UCSD-AML1 (cell line): ENCODE measurements at regions not wholly inside any gene's neighbourhood (a gene's known extent, or its start where the extent isn't known, plus 50 kb on each side); places are given as distances from the start of the nearest gene placed in this dataset.
"Not testable (repeated sequence)": the region's sequence is repeated elsewhere in the genome, so short reads cannot be mapped to it uniquely, and the experiment has no call there.

Experiments used
- DNase-seq: peaks from one replicate; lab custom pipeline; 2025; ENCODE audit not compliant: unreplicated experiment; lab: John Stamatoyannopoulos, UW

DNA sequence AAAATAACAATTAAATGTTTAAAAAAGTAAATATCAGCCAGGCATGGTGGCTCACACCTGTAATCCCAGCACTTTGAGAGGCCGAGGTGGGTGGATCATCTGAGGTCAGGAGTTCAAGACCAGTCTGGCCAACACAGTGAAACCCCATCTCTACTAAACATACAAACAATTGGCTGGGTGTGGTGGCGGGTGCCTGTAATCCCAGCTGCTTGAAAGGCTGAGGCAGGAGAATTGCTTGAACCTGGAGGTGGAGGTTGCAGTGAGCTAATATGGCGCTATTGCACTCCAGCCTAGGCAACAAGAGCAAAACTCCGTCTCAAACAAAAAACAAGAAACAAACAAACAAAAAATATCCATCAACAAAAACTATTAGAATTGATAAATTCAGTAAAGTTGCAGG lies 77.5 kb downstream of the SNX5 start:
- DNase-seq, result not testable (repeated sequence)

DNA sequence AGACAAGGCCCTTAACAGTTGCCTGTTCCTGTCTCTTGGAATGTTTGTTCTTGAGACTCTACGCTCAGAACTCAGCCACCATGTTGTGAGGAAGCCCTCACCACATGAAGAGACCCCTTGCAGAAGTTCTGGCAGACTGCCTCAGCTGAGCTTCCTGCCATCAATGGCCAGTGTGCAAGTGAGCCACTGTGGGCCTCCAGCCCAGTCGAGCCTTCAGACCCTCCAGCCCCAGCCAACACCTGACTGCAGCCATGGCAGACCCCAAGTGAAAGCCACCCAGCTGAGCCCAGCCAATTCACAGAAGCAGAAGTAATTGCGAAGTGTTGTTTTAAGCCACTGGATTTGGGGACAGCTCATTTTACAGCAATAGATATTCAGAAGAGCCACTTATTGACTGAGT lies 78.3 kb downstream of the SNX5 start:
- DNase-seq, result no peak

DNA sequence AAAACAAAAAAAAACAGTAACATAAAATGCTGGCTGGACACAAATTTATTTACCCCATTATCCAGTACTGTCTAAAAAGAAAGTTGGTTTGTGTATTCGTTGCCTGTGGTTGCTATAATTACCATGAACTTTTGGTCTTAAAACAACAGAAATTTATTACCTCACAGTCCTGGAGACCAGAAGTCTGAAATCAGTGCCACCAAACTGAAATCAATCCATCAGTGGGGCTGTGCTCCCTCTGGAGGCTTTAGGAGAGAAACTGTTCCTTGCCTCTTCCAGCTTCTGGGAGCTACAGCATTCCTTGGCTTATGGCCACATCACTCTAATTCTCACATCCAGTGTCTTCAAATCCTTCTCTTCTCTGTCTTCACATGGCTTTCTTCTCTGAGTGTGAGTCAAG lies 79.4 kb downstream of the SNX5 start:
- DNase-seq, result no peak

DNA sequence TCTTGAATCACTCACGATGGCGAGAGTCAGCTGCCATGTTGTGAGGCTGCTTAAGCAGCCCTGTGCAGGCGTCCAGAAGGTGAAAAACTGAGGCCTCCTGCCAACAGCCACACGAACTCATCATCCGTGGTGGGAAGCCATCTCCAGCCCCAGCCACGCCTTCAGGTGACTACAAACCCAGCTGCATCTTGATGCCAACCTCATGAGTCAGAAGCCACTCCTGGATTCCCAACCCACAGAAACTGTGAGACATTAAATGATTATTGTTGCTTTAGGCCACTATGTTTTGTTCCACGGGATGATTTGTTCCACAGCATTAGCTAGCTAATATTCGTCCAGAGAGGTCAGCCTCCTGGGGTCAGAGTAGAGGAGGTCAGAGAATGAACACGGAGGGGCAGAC lies 80.5 kb downstream of the SNX5 start:
- DNase-seq, result no peak

DNA sequence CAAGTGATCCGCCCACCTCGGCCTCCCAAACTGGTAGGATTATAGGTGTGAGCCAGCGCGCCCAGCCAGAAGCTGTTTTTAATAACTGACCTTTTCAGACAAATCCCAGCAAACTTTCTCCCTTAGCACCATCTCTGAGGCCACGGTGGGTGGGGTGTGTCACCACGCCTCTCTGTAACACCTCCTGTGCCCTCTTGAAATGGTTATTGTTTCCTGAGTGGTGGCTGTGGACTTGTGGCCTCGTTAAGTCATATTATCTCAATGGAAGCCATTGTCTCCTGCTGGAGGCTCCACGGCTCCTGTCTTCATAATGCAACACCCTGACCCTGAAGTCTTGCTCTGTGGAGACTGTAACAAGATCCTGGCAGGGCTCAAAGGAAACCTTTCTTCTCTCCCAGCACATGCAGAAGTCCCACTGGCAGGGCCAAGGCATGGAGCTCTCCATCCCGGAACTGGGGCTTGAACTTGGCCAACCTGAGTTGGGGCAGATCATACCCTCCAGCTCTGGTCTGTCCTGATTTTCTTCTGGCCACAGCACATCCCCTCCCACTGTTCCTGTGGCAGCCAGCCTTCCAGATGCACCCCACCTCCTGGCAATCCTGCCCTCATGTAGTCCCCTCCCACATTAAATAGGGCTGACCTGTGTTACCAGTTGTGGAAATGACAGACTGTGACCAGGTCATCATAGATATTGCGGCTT lies 81.1 kb downstream of the SNX5 start:
- no peak for DNase-seq

DNA sequence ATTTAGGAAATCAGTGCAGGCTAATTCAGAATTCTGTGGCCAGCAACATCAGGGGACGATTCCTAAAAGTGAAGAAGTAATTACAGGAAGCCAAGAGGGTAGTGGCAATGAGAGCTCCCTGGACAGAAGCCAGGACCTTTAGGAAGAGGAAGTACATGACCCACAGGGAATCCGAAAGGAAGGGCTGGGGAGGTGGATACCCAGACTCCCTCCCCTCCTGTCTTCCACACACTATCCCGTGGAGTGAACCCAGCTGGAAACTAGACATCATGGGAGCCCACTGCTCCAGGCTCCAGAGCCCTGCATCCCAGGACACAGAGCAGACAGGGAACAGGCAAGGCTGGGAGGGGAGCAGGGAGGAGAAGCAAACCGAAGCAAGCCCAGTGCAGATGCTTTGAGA lies 83.0 kb downstream of the SNX5 start:
- DNase-seq, result no peak

DNA sequence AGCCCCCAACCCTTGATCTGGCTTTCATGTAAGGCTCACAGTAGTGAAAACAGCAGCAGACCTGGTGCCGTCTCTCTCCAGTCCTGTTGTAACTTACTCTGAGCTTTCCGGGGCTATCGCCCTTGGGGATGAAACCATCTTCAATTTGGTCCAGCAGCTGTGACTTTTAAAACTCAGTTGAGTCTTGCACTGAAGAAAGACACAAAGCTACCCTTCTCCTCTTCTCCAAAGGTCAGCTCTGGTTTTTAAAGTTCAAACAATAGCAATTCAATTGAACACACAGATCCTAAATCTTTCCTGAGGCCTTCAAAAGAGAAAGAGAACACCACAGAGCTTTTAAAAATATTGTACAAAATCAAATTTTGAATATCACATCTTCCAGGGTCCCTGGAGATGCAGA lies 83.5 kb downstream of the SNX5 start:
- no peak for DNase-seq

DNA sequence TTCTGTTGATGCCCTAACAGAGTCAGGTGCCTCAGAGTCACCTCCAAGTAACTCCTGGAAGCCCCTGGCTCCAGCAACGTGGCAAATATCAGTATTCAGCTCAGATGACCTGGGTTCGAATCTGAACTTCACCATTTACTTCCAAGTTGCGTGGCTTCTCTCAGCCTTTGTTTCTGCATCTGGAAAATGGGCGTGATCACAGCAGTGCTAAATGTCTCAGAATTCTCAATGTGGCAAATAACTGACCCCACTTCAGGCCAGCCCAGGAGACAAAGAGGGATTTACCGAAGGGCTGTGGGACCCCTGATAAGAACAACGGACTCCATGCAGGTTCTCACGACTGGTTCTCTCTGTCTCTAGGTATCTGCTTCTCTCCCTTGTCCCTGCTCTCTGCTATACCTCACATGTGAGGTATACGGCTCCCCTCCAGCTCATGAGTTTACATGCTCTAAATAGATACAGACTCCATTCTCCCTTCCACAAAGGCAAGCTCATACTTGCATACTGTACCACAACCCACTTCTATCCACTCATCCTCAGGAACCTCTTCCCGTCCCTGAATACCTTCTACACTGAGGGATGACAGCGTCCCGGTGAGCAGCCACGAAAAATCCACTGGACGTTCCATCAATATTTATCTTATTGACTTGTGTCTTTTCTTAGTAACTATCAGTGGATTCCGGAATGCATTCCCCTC lies 84.1 kb downstream of the SNX5 start:
- DNase-seq, result no peak

DNA sequence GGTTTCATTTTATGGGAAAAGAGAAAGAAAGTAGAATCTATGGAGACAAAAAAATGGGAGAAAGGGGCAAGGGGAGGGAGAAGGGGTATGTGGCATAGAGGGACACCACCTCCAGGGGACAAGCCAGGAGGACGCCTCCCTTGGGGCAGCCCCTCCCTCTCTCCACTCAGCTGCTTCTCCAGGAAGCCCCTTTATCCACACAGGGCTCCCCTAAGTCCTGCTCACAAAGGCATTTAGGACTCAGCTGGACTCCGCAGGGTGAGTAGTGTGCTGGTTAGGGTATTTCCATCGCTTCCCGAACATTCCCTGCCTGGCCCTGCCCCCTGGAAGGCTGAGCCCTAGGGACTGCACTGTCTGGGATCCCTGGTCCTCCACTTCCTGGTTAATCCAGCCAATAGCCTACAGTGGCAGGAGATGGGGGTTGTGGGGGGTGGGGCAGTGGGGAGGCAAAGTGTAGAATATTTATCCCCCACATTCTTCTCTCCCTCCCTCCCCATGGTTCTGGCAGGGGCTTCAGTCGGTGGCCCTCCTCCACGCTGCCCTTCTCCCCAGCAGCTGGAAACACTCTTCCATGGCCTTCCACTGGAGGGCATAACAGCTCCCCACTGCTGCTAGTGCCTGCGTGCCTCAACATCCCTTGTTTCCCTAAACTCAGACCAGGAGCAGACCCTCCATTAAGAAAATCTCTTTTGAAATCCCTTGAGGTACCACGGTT lies 84.8 kb downstream of the SNX5 start:
- no peak for DNase-seq

DNA sequence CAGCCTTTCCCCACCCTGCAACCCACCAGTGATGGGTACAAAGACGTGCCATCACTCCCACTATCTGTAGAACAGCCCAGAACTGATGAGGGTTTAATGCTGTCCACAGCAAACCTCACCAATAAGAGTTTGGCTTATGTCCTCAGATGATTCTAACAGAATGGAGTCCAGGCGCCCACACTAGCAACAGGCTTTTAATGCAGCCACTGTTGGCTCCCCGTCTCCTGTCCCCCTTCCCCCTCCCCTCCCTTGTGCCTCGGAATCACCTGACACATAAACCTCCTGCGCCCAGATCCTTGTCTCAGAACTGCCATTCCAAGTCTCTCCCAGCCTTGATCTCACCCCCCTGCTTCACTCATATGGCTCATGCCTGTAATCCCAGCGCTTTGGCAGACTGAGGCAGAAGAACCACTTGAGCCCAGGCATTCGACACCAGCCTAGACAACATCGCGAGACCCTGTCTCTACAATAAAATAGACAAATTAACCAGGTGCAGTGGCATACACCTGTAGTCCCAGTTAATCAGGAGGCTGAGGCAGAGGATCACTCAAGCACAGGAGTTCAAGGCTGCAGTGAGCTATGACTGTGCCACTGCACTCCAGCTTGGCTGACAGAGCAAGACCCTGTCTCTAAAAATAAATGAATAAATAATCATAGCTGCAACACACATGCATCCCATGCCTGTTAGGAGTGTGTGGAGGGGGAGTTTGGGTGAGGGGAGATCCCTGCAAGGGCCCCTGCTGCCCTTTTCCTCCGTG lies 85.6 kb downstream of the SNX5 start:
- DNase-seq, result no peak

DNA sequence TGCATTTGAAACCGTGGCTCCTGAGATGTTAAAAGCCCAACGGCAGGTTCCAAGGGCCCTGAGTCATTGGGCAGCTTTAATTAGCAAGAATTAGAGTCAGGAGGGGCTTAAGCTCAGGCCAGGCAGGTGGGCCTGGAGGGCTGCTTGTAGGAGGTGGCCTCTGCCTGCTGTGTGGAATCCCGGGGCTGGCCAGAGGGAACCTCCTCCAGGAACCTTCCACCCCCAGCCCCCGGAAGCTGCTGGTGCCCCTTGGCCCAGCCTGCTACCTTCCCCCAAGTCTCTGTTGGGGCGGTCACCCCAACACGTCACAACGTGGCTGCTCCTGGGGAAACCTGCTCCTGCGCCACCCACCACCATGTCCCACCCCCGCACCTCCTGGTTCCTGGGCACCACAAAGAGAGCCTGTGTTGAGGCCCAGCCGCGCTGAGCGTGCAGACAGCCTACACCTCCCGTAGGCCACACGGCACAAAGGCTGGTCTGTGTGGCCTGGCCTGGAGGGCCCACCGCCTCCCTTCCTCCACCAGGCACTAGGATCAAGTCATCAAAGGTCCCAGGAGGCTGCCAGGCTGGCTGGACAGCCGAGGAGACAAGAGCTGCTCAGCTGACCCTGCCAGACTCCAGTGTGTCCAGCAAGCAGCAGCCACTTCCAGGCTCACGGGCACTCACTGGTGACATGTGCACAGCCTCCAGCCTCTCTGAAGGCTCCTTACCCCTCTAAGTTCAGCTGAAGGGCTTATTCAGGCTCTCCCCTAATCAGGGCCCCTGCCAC lies 86.3 kb downstream of the SNX5 start:
- DNase-seq, result no peak

DNA sequence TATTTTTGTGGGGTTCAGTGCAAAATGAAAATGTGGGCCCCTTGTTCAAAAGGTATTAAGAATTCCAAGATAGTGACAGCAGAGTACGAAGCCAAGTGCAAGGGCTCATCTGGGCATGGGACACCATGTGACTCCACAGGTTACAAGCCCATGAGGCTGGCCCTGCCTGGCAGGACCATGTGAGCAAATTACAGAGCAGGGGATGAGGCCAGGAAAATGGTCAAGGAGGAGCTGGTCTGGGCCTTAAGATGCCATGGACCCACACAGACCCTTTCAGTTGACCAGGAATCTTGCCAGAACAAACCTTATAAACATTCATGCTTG lies 86.9 kb downstream of the SNX5 start:
- no peak for DNase-seq

DNA sequence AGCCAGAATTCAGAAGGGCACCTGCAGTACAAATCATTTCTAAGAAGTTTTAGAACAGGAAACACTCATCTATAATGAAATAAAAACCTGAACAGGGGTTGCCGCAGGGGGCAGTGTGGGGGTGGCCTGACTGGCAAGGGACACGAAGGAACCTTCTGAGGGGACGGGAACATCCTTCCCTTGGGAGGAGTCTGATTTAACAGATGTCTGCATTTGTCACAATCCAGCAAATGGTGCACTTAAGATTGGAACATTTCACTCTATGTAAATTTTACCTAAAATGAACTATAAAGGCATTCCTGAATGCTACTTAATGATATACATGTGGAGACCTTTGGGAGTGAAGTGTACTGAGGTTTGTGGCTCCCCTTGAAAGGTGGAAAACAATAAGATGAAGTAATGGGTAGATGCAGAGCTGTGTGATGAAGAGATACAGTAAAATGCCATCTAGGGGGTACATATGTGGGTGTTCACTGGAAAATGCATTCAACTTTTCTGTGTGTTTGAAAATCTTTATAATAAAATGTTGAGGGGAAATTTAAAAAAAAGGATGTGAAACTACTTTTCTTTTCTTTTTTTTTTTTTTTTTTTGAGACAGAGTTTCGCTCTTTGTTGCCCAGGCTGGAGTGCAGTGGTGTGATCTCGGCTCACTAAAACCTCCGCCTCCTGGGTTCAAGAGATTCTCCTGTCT lies 89.5 kb downstream of the SNX5 start:
- DNase-seq, result no peak

DNA sequence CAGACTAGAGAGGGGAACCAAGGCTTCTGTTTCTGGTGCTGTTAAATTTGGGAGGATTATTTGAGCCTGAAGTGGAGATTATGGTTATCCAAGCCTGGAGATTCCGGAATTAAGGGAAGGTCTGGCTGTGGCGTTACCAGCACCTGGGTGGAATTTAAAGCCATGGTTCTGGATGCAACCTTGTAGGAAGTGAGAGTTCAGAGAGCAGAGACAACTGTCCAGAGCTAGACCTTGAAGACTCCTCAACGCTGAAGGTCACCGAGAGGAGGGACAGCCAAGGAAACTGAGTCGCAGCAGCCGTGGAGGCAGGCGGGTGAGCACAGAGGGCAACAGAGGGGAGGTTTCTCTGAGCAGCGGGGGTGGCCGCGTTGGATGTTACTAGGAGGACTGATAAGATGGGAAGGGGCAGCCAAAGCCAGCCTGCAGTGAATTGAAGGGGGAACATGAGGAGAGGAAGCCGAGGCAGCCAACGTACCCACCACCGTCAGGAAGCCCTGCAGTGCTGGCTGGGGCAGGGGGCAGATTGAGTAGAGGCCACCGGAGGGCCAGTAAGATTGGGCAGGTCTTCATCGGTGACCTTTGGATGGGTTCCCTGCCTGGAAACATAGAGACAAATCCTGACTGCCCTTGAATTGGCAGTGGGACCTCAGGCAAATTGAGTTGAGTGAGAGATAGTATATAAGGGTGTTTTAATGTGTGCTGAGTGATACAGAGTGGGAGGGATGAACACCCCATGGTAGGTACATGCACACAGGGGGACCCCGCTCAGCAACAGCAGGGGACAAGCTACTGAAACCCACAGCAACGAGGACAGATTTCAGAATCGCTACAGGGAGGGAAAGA lies 90.3 kb downstream of the SNX5 start:
- DNase-seq, result no peak

DNA sequence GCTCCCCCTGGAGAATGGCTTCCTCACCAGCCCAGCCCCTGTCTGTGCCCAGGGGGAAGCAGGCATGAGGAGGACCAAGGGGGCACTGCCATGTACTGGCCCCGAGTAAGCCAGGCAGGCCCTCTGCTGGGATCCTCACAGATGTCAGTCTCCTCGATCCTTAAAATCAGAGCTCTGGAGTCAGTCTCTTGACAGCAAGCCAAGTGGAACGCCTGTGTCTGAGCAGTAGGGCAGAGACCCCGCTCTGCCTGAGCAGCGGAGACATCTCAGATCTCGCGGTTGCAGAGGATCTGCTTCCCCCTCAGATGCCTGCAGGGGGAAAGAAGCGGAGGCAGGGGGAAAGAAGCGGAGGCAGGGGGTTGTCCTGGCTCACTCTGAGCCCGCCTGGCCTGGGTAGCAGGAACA lies 92.6 kb downstream of the SNX5 start:
- no peak for DNase-seq

DNA sequence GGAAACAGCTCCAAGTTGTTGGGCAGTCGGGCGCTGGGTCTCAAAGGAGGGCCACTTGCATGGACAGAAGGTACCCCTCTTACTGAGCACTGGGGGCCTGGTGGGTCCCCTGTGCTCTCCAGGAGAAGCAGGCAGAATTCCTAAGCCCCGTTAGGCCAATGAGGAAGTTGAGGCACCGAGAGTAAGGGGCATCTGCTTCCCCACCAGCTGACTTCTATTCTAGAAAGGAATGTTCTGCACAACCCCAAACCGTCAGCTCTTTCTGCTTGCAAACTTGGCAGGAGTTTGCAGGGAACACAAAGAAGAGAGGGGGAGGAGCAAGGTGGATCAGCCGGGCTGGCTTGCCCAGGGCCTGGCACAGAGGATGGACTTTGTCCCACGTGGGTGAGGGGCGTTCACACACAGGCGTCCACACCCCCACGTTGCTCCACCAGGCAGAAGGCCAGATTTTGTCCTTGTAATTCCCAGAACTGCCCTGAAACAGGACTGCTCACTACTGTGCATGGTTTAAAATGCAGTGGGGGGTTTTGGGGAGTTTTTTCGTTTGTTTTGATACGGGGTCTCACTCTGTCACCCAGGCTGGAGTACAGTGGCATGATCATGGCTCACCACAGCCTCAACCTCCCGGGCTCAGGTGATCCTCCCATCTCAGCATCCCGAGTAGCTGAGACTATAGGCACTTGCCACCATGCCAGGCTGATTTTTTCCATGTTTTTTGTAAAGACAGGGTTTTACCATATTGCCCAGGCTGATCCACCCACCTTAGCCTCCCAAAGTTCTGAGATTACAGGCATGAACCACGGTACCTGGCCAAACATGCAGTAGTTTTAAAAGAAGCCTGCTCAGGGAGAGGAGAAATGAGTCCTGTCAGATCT lies 93.3 kb downstream of the SNX5 start:
- no peak for DNase-seq

DNA sequence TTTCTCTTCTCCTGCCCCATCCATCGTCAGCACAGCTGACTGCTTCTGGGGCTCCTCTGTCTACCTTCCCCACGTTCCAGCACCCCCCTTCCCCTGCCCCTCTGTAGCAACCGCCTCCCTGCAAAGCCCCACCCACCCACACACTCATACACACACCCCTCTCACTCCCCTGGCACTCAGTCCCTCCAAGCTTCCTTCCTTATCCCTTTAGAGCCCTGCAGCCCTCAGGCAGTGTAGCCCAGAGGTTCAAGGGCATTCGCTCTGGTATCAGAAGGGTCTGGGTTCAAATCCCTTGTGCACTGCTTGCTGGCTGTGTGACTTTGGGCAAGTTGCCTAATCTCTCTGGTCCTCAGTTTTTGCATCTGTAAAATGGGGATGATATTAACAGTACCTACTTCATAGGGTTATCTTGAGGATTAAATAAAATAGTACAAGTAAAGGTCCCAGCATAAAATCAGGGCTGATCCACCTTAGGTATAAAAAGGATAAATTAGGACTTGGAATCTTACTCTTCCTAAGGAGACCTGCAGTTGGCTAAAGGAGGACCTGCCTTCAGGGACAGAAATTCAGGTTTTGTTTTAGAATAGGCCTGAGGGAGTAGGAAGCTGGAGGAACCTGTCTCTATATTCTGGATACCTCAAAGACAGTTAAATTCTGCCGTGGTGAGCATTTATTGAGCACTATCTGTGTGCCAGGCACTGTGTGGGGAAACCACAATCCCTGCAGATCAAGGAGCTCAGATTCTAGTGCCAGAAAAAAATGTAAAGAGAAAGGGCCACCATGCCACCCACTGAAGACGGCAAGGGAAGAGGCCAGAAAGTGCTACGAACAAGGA lies 94.1 kb downstream of the SNX5 start:
- no peak for DNase-seq
